Stomach (tissue), 4 donors: ENCODE measurements at regions not wholly inside any gene's neighbourhood (a gene's known extent, or its start where the extent isn't known, plus 50 kb on each side); places are given as distances from the start of the nearest gene placed in this dataset.

Experiments used
- CTCF ChIP-seq, 7 experiments: fragments of 450-650 bp in 4 of 7; fragments of 200-600 bp in 3 of 7; sonication (generic) in 3 of 7; IDR thresholded peaks; one replicate each; pipeline ENCODE4 v1.5.1; 2016 to 2019; ENCODE audit warnings: antibody characterized with exemption in 7 of 7, control low read depth in 2 of 7, mild to moderate bottlenecking in 1 of 7
- EP300 ChIP-seq: sonication (generic); formaldehyde crosslinking; IDR thresholded peaks from one replicate; pipeline ENCODE4 v1.6.1; 2017; ENCODE audit warnings: antibody characterized with exemption
- POLR2A ChIP-seq, 4 donors: fragments of 450-650 bp; IDR thresholded peaks; one replicate each; pipeline ENCODE4 v1.6.1; 2016; ENCODE audit warnings: antibody characterized with exemption in 4 of 4, control low read depth in 2 of 4, mild to moderate bottlenecking in 1 of 4, moderate library complexity in 1 of 4
- POLR2AphosphoS5 ChIP-seq, 3 donors: sonication (generic); formaldehyde crosslinking; IDR thresholded peaks; one replicate each; pipeline ENCODE4 v1.6.1; 2016; ENCODE audit warnings: antibody characterized with exemption in 3 of 3

GRCh38 chr2:14690926-14691325 lies 58.4 kb downstream of the LRATD1 start:
- TF ChIP-seq POLR2A (IDR thresholded peaks at IDR 0.05) (no peak), CTCF (IDR thresholded peaks at IDR 0.05) (no peak), POLR2AphosphoS5 (IDR thresholded peaks at IDR 0.05) (no peak), EP300 (no peak)
